HEK293 (cell line): ENCODE measurements at regions not wholly inside any gene's neighbourhood (a gene's known extent, or its start where the extent isn't known, plus 50 kb on each side); places are given as distances from the start of the nearest gene placed in this dataset.

ENCODE experiments used
- CTCF ChIP-seq: fragments of 450-650 bp; formaldehyde crosslinking; IDR thresholded peaks from 2 replicates; pipeline ENCODE4 v1.5.1; 2016; ENCODE audit warnings: missing biosample characterization, missing genetic modification characterization
- PRDM2 ChIP-seq: fragments of 450-650 bp; formaldehyde crosslinking; IDR thresholded peaks from 2 replicates; pipeline ENCODE4 v1.5.1; 2016; ENCODE audit warnings: missing biosample characterization, missing genetic modification characterization, borderline replicate concordance
- PRDM4 ChIP-seq: fragments of 450-650 bp; formaldehyde crosslinking; IDR thresholded peaks from 2 replicates; pipeline ENCODE4 v1.5.1; 2017; ENCODE audit warnings: missing biosample characterization, missing genetic modification characterization
- ZEB2 ChIP-seq: fragments of 450-650 bp; formaldehyde crosslinking; IDR thresholded peaks from 2 replicates; pipeline ENCODE4 v1.5.1; 2016; ENCODE audit warnings: missing biosample characterization, missing genetic modification characterization
- ZNF133 ChIP-seq: fragments of 450-650 bp; formaldehyde crosslinking; IDR thresholded peaks from 2 replicates; pipeline ENCODE4 v1.5.1; 2016; ENCODE audit warnings: missing biosample characterization, missing genetic modification characterization
- ZNF24 ChIP-seq: fragments of 450-650 bp; formaldehyde crosslinking; IDR thresholded peaks from 2 replicates; pipeline ENCODE4 v1.5.1; 2016; ENCODE audit warnings: missing biosample characterization, missing genetic modification characterization
- ZNF274 ChIP-seq, 2 experiments: fragments of 200-500 bp in 1 of 2; fragments of 450-650 bp in 1 of 2; sonication (Bioruptor generic) in 1 of 2; formaldehyde crosslinking in 1 of 2; IDR thresholded peaks; 2 replicates each; pipeline versions ENCODE4 v1.5.1 to v1.6.1; 2014 to 2016; ENCODE audit warnings: borderline replicate concordance in 1 of 2, inconsistent platforms in 1 of 2, low read length in 1 of 2, missing biosample characterization in 1 of 2, missing genetic modification characterization in 1 of 2
- ZNF560 ChIP-seq: fragments of 450-650 bp; formaldehyde crosslinking; IDR thresholded peaks from 2 replicates; pipeline ENCODE4 v1.5.1; 2017; ENCODE audit warnings: missing biosample characterization, missing genetic modification characterization, borderline replicate concordance
- ZNF692 ChIP-seq: fragments of 450-650 bp; formaldehyde crosslinking; IDR thresholded peaks from 2 replicates; pipeline ENCODE4 v1.5.1; 2016; ENCODE audit warnings: missing biosample characterization, missing genetic modification characterization

GRCh38 chr15:92728266-92728665, 72.7 kb upstream of the FAM174B start:
- TF ChIP-seq ZNF133 (tag by site-specific recombination) (no peak), CTCF (no peak), PRDM4 (no peak), ZEB2 (tag by site-specific recombination) (no peak), PRDM2 (tag by site-specific recombination) (no peak), ZNF24 (tag by site-specific recombination) (no peak), ZNF274 (IDR thresholded peaks at IDR 0.05; ENCODE audit: low read length) (no peak), ZNF274 (tag by site-specific recombination; IDR thresholded peaks at IDR 0.05; ENCODE audit: borderline replicate concordance) (no peak), ZNF692 (tag by site-specific recombination) (no peak), ZNF560 (tag by site-specific recombination) (no peak)
